Trophoblast cell (in vitro differentiated cells and primary cell): ENCODE measurements at regions not wholly inside any gene's neighbourhood (a gene's known extent, or its start where the extent isn't known, plus 50 kb on each side); places are given as distances from the start of the nearest gene placed in this dataset.

Experiments used
- DNase-seq, 2 donors: peaks; one replicate each; pipeline ENCODE4 v3.0.0-alpha.2; 2016
- H2AFZ ChIP-seq: 2 replicates; pipeline ENCODE4 v1.6.1; 2013; ENCODE audit warnings: low read length, moderate library complexity, mild to moderate bottlenecking; ENCODE audit not compliant: insufficient read depth, poor library complexity
- H2AK5ac ChIP-seq: 2 replicates; pipeline ENCODE4 v1.6.1; 2013; ENCODE audit warnings: mild to moderate bottlenecking, low read length
- H2BK120ac ChIP-seq: 2 replicates; pipeline ENCODE4 v1.6.1; 2013; ENCODE audit warnings: low read length, mild to moderate bottlenecking, moderate library complexity; ENCODE audit not compliant: insufficient read depth, poor library complexity
- H2BK12ac ChIP-seq: 2 replicates; pipeline ENCODE4 v1.6.1; 2013; ENCODE audit warnings: mild to moderate bottlenecking, low read length, moderate library complexity
- H2BK5ac ChIP-seq: 2 replicates; pipeline ENCODE4 v1.6.1; 2013; ENCODE audit warnings: low read length, low read depth, moderate library complexity, mild to moderate bottlenecking; ENCODE audit not compliant: poor library complexity
- H3K14ac ChIP-seq: 2 replicates; pipeline ENCODE4 v1.6.1; 2013; ENCODE audit warnings: mild to moderate bottlenecking, low read length
- H3K18ac ChIP-seq: 2 replicates; pipeline ENCODE4 v1.6.1; 2013; ENCODE audit warnings: mild to moderate bottlenecking, low read length
- H3K23ac ChIP-seq: 2 replicates; pipeline ENCODE4 v1.6.1; 2013; ENCODE audit warnings: low read length
- H3K27ac ChIP-seq: 2 replicates; pipeline ENCODE4 v1.5.1; 2013; ENCODE audit warnings: low read depth, mild to moderate bottlenecking, inconsistent platforms, low read length, moderate library complexity
- H3K27me3 ChIP-seq: 2 replicates; pipeline ENCODE4 v1.6.1; 2013; ENCODE audit warnings: inconsistent platforms, mild to moderate bottlenecking, low read length, moderate library complexity; ENCODE audit not compliant: insufficient read depth
- H3K36me3 ChIP-seq, 2 experiments: 1 replicate in 1 of 2; 2 replicates in 1 of 2; pipeline ENCODE4 v1.6.1; 2013; ENCODE audit warnings: low read length in 2 of 2, mild to moderate bottlenecking in 2 of 2, moderate library complexity in 1 of 2; ENCODE audit not compliant: insufficient read depth in 2 of 2, control insufficient read depth in 1 of 2
- H3K4ac ChIP-seq: 2 replicates; pipeline ENCODE4 v1.6.1; 2013; ENCODE audit warnings: low read depth, mild to moderate bottlenecking, low read length, moderate library complexity
- H3K4me1 ChIP-seq, 2 experiments: 1 replicate in 1 of 2; 2 replicates in 1 of 2; pipeline ENCODE4 v1.6.1; 2013; ENCODE audit warnings: low read length in 2 of 2, mild to moderate bottlenecking in 2 of 2, moderate library complexity in 1 of 2; ENCODE audit not compliant: insufficient read depth in 2 of 2, control insufficient read depth in 1 of 2
- H3K4me2 ChIP-seq: 2 replicates; pipeline ENCODE4 v1.6.1; 2013; ENCODE audit warnings: inconsistent platforms, mild to moderate bottlenecking, low read length, moderate library complexity
- H3K4me3 ChIP-seq: 2 replicates; pipeline ENCODE4 v1.5.1; 2013; ENCODE audit warnings: mild to moderate bottlenecking, low read depth, low read length, inconsistent platforms
- H3K79me1 ChIP-seq: one replicate; pipeline ENCODE4 v1.6.1; 2013; ENCODE audit warnings: low read length
- H3K79me2 ChIP-seq: 2 replicates; pipeline ENCODE4 v1.6.1; 2013; ENCODE audit warnings: low read length, mild to moderate bottlenecking; ENCODE audit not compliant: control insufficient read depth, insufficient read depth, poor library complexity
- H3K9ac ChIP-seq: 2 replicates; pipeline ENCODE4 v1.6.1; 2013; ENCODE audit warnings: mild to moderate bottlenecking, low read length
- H3K9me3 ChIP-seq: 2 replicates; pipeline ENCODE4 v1.6.1; 2013; ENCODE audit warnings: low read depth, mild to moderate bottlenecking, control low read depth, inconsistent platforms, low read length; ENCODE audit not compliant: insufficient read depth
- H4K12ac ChIP-seq: 2 replicates; pipeline ENCODE4 v1.6.1; 2013; ENCODE audit warnings: low read depth, mild to moderate bottlenecking, low read length, moderate library complexity
- H4K8ac ChIP-seq: 2 replicates; pipeline ENCODE4 v1.6.1; 2013; ENCODE audit warnings: low read depth, mild to moderate bottlenecking, low read length, moderate library complexity
- H4K91ac ChIP-seq: one replicate; pipeline ENCODE4 v1.6.1; 2013; ENCODE audit warnings: low read depth, mild to moderate bottlenecking, low read length, moderate library complexity
- WGBS: extraction: QIAGEN DNeasy Blood & Tissue Kit; methylation state at CpG from one replicate; pipeline ENCODE4 v1.1.7; 2013; ENCODE audit warnings: missing lambda C conversion rate; ENCODE audit not compliant: insufficient read length, insufficient coverage; ENCODE audit errors: extremely low coverage; 5-methylcytosine and 5-hydroxymethylcytosine counted together

DNA sequence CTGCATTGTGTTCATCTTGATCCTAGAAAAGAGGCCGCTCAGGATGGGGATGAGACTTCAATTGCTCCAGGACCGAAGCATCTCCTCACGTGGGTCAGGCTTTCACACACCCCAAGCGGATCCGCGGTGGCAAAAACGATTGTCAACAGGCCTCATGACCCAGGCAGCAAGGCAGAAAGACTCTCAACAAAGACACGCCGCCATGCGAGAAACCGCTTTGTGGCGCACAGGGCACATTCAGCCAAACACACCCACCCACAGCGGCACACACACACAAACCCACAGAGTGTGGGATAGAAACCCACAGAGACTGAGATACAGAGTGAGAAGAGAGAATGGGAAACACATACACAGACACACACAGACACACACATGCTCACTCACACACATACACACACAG lies 483.4 kb downstream of the SPATA31A7 start:
- no peak overlapping the region for H4K8ac ChIP-seq
- no peaks in the 10 kb centered on the region for H3K79me2 ChIP-seq
- no peak overlapping the region for H2BK5ac ChIP-seq
- H3K14ac ChIP-seq: no peak overlapping the region
- H3K9ac ChIP-seq: no peak overlapping the region
- no CpG with 5 or more reads among the region's 13 CpGs for WGBS
- no peak overlapping the region for H3K4me3 ChIP-seq
- H4K91ac ChIP-seq: no peak overlapping the region
- peaks cover 55% of the 10 kb centered on the region for H3K9me3 ChIP-seq
- H3K23ac ChIP-seq: no peak overlapping the region
- no peak overlapping the region for H2AFZ ChIP-seq
- no peak for DNase-seq
- no peak overlapping the region for H3K27ac ChIP-seq
- no peak overlapping the region for H2BK12ac ChIP-seq
- no peak overlapping the region for H3K4ac ChIP-seq
- no peak overlapping the region for H4K12ac ChIP-seq
- no peak overlapping the region for H3K4me2 ChIP-seq
- no peak overlapping the region for H3K18ac ChIP-seq
- H2BK120ac ChIP-seq: no peak overlapping the region
- no peaks in the 10 kb centered on the region for H3K36me3 ChIP-seq
- no peak overlapping the region for H2AK5ac ChIP-seq
- H3K4me1 ChIP-seq: no peaks in the 10 kb centered on the region
- no peaks in the 10 kb centered on the region for H3K27me3 ChIP-seq
- no peaks in the 10 kb centered on the region for H3K79me1 ChIP-seq

- Histone ChIP-seq H3K4me3 (no peak overlapping the region), H2AFZ (no peak overlapping the region), H3K4me2 (no peak overlapping the region), H4K91ac (no peak overlapping the region), H3K36me3 (no peaks in the 10 kb centered on the region), H3K14ac (no peak overlapping the region), H3K18ac (no peak overlapping the region), H3K4ac (no peak overlapping the region), H3K9me3 (peaks cover 52% of the 10 kb centered on the region), H3K27ac (no peak overlapping the region), H2AK5ac (no peak overlapping the region), H2BK12ac (no peak overlapping the region), H3K9ac (no peak overlapping the region), H3K79me2 (no peaks in the 10 kb centered on the region), H2BK120ac (no peak overlapping the region), H3K23ac (no peak overlapping the region), H2BK5ac (no peak overlapping the region), H4K8ac (no peak overlapping the region), H3K79me1 (no peaks in the 10 kb centered on the region), H3K27me3 (no peaks in the 10 kb centered on the region), H3K4me1 (no peaks in the 10 kb centered on the region), H4K12ac (no peak overlapping the region)
- no peak for DNase-seq
- no CpG with 5 or more reads among the region's 39 CpGs for WGBS
Observed at GRCh38 chr9:61673664-61674381, 484.0 kb downstream of the SPATA31A7 start.

DNA sequence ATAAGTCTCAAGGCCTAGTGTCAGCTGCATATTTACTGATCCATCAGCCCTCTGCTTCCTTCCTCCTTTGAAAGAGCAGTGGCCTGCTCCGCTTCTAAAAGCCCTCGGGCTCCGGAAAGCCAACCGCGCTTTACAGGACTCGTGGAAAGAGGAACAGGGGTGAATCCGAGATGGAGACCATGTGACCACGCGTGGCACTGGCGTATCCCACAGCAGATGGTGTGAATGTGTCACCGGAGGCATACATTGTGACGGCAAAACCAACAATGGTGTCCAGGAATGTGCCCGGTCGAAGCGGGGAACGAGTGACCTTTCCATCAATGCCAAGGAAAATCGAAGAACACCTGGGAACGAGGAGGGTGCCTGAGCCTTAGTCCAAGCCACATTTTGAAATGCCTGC lies 484.6 kb downstream of the SPATA31A7 start:
- no peaks in the 10 kb centered on the region for H3K79me2 ChIP-seq
- no peak overlapping the region for H3K23ac ChIP-seq
- H3K36me3 ChIP-seq: no peaks in the 10 kb centered on the region
- H3K4ac ChIP-seq: no peak overlapping the region
- no peak overlapping the region for H2BK120ac ChIP-seq
- no peak overlapping the region for H2BK12ac ChIP-seq
- H2AFZ ChIP-seq: no peak overlapping the region
- no peaks in the 10 kb centered on the region for H3K27me3 ChIP-seq
- no peak overlapping the region for H2AK5ac ChIP-seq
- no CpG with 5 or more reads among the region's 18 CpGs for WGBS
- no peak overlapping the region for H4K12ac ChIP-seq
- no peak for DNase-seq
- no peak overlapping the region for H3K4me3 ChIP-seq
- H4K8ac ChIP-seq: no peak overlapping the region
- H4K91ac ChIP-seq: no peak overlapping the region
- no peaks in the 10 kb centered on the region for H3K79me1 ChIP-seq
- no peak overlapping the region for H3K9ac ChIP-seq
- H3K14ac ChIP-seq: no peak overlapping the region
- H2BK5ac ChIP-seq: no peak overlapping the region
- H3K4me2 ChIP-seq: no peak overlapping the region
- peaks cover 50% of the 10 kb centered on the region for H3K9me3 ChIP-seq
- H3K27ac ChIP-seq: no peak overlapping the region
- H3K4me1 ChIP-seq: no peaks in the 10 kb centered on the region
- no peak overlapping the region for H3K18ac ChIP-seq

DNA sequence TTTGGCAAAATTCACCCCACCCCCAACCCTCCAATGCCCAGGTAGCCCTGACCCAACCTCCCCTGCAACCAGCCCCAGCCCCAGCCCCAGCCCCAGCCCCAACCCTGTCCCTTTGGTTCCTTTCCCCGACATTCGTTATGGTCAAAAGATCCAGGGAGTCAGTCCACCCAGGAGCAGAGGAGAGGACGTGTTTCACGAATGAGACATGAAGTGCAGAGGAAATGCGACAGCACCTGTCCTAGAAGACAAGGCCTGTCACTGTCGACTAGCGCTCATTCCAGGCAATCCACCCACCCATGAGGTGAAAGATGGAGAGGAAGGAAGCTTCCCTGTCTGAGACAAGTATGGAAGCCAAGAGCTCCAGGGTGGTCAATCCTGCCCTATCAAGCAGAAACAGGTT lies 485.0 kb downstream of the SPATA31A7 start:
- no peak overlapping the region for H4K12ac ChIP-seq
- H2AFZ ChIP-seq: no peak overlapping the region
- no peak overlapping the region for H4K8ac ChIP-seq
- H3K27ac ChIP-seq: no peak overlapping the region
- DNase-seq: no peak
- no peak overlapping the region for H3K14ac ChIP-seq
- no peak overlapping the region for H3K4me3 ChIP-seq
- H3K27me3 ChIP-seq: no peaks in the 10 kb centered on the region
- no peaks in the 10 kb centered on the region for H3K79me1 ChIP-seq
- WGBS: no CpG with 5 or more reads among the region's 7 CpGs
- peaks cover 50% of the 10 kb centered on the region for H3K9me3 ChIP-seq
- H4K91ac ChIP-seq: no peak overlapping the region
- H3K4me1 ChIP-seq: no peaks in the 10 kb centered on the region
- no peak overlapping the region for H3K9ac ChIP-seq
- H2BK120ac ChIP-seq: no peak overlapping the region
- no peak overlapping the region for H3K23ac ChIP-seq
- H3K79me2 ChIP-seq: no peaks in the 10 kb centered on the region
- no peaks in the 10 kb centered on the region for H3K36me3 ChIP-seq
- H3K4me2 ChIP-seq: no peak overlapping the region
- H2BK5ac ChIP-seq: no peak overlapping the region
- no peak overlapping the region for H2AK5ac ChIP-seq
- no peak overlapping the region for H2BK12ac ChIP-seq
- no peak overlapping the region for H3K4ac ChIP-seq
- H3K18ac ChIP-seq: no peak overlapping the region
